HCT116 (cell line): ENCODE measurements at regions not wholly inside any gene's neighbourhood (a gene's known extent, or its start where the extent isn't known, plus 50 kb on each side); places are given as distances from the start of the nearest gene placed in this dataset.

ENCODE experiments used
- ATAC-seq: fragments of 200-7000 bp; cut with Tn5 transposase; 2 replicates; pipeline ENCODE4 v1.9.1; 2020; ENCODE audit warnings: mild to moderate bottlenecking, moderate library complexity
- BruUV-seq: library from RNA; stranded (reverse); fragments of 400-500 nt; replicated peaks from 2 replicates; lab custom pipeline; 2021; lab: Mats Ljungman, UMichigan
- CTCF ChIA-PET: fragments of 300-600 bp; sonication (Branson Sonifier 250); formaldehyde crosslinking; loops from one replicate; lab custom pipeline; 2021; ENCODE audit warnings: antibody characterized with exemption; lab: Charles Lee
- POLR2A ChIA-PET: fragments of 300-600, 350-600 bp; sonication (Branson Sonifier 250); formaldehyde crosslinking; loops from one replicate; lab custom pipeline; 2021; ENCODE audit warnings: antibody characterized with exemption; lab: Charles Lee
- RAD21 ChIA-PET, 2 experiments: fragments of 300-600 bp; sonication (Branson Sonifier 250); formaldehyde crosslinking; loops; one replicate each; lab custom pipeline; 2023; ENCODE audit warnings: low total read pairs in 2 of 2; ENCODE audit not compliant: uncharacterized antibody in 2 of 2, unreplicated experiment in 2 of 2, low non-redundant PET in 1 of 2; lab: Charles Lee
- DNase-seq: peaks from one replicate; pipeline ENCODE4 v3.0.0-alpha.2; 2010; ENCODE audit warnings: low read depth, low spot score
- H2AFZ ChIP-seq: fragments of 200-600 bp; shearing (Covaris generic), sonication (generic); 2 replicates; pipeline ENCODE4 v1.6.1; 2017; ENCODE audit warnings: low read depth, mixed run types, mixed read lengths, antibody characterized with exemption, low read length; ENCODE audit not compliant: poor library complexity, severe bottlenecking
- H3K27ac ChIP-seq: 2 replicates; pipeline ENCODE4 v1.5.1; 2012; ENCODE audit warnings: low read depth, low read length
- H3K27me3 ChIP-seq: fragments of 200-600 bp; sonication (generic); 2 replicates; pipeline ENCODE4 v1.6.1; 2016; ENCODE audit warnings: mixed run types, low read length, mixed read lengths; ENCODE audit not compliant: insufficient read depth
- H3K36me3 ChIP-seq, 2 experiments: fragments of 200-500 bp in 1 of 2; fragments of 200-600 bp in 1 of 2; sonication (Bioruptor generic) in 1 of 2; sonication (generic) in 1 of 2; 2 replicates each; pipeline versions ENCODE4 v1.5.1 to v1.6.1; 2014 to 2016; ENCODE audit warnings: low read length in 2 of 2, inconsistent platforms in 1 of 2, mixed read lengths in 1 of 2, mixed run types in 1 of 2; ENCODE audit not compliant: insufficient read depth in 2 of 2, control insufficient read depth in 1 of 2
- H3K4me1 ChIP-seq, 2 experiments: fragments of 200-600 bp in 1 of 2; sonication (generic) in 1 of 2; 2 replicates each; pipeline versions ENCODE4 v1.5.1 to v1.6.1; 2012 to 2017; ENCODE audit warnings: low read length in 2 of 2, inconsistent platforms in 1 of 2, mild to moderate bottlenecking in 1 of 2, mixed read lengths in 1 of 2, mixed run types in 1 of 2, moderate library complexity in 1 of 2; ENCODE audit not compliant: insufficient read depth in 2 of 2, control insufficient read depth in 1 of 2
- H3K4me2 ChIP-seq: fragments of 200-600 bp; sonication (generic); 2 replicates; pipeline ENCODE4 v1.6.1; 2017; ENCODE audit warnings: mixed run types, low read length, mixed read lengths
- H3K4me3 ChIP-seq, 2 experiments: fragments of 200-600 bp in 1 of 2; sonication (generic) in 1 of 2; replicated peaks in 1 of 2; 2 replicates each; pipeline ENCODE4 v1.5.1; 2011 to 2016; ENCODE audit warnings: low read length in 2 of 2, control low read depth in 1 of 2, low read depth in 1 of 2, mild to moderate bottlenecking in 1 of 2, mixed read lengths in 1 of 2, mixed run types in 1 of 2
- H3K79me2 ChIP-seq: fragments of 200-600 bp; sonication (generic); 2 replicates; pipeline ENCODE4 v1.6.1; 2017; ENCODE audit warnings: mild to moderate bottlenecking, mixed run types, low read length, moderate library complexity, mixed read lengths; ENCODE audit not compliant: insufficient read depth
- H3K9ac ChIP-seq: fragments of 200-600 bp; sonication (generic); 2 replicates; pipeline ENCODE4 v1.6.1; 2016; ENCODE audit warnings: low read length, mixed read lengths
- H3K9me2 ChIP-seq: fragments of 200-600 bp; sonication (generic), shearing (Covaris generic); 2 replicates; pipeline ENCODE4 v1.6.1; 2017; ENCODE audit warnings: mixed run types, mild to moderate bottlenecking, moderate library complexity; ENCODE audit not compliant: insufficient read depth
- H3K9me3 ChIP-seq, 2 experiments: fragments of 200-500 bp in 1 of 2; fragments of 200-600 bp in 1 of 2; sonication (Bioruptor generic) in 1 of 2; sonication (generic) in 1 of 2; 2 replicates each; pipeline ENCODE4 v1.6.1; 2014 to 2017; ENCODE audit warnings: low read length in 2 of 2, mixed read lengths in 2 of 2, inconsistent platforms in 1 of 2, low read depth in 1 of 2, mild to moderate bottlenecking in 1 of 2, mixed run types in 1 of 2, moderate library complexity in 1 of 2; ENCODE audit not compliant: control insufficient read depth in 1 of 2, insufficient read depth in 1 of 2
- H4K20me1 ChIP-seq: fragments of 200-600 bp; sonication (generic), shearing (Covaris generic); 2 replicates; pipeline ENCODE4 v1.6.1; 2017; ENCODE audit warnings: mixed run types, mild to moderate bottlenecking, moderate library complexity; ENCODE audit not compliant: insufficient read depth
- CBX3 ChIP-seq: IDR thresholded peaks from 2 replicates; pipeline ENCODE4 v1.6.1; 2012; ENCODE audit warnings: low read depth
- EZH2 ChIP-seq: fragments of 200-600 bp; sonication (generic); IDR thresholded peaks from 2 replicates; pipeline ENCODE4 v1.6.1; 2017; ENCODE audit warnings: antibody characterized with exemption, mixed run types
- FOSL1 ChIP-seq: IDR thresholded peaks from 2 replicates; pipeline ENCODE4 v1.6.1; 2012; ENCODE audit warnings: low read depth
- JUND ChIP-seq: IDR thresholded peaks from 2 replicates; pipeline ENCODE4 v1.6.1; 2012
- POLR2AphosphoS5 ChIP-seq: IDR thresholded peaks from 2 replicates; pipeline ENCODE4 v1.6.1; 2011; ENCODE audit warnings: mild to moderate bottlenecking, low read depth, low read length, moderate library complexity
- SIN3A ChIP-seq: IDR thresholded peaks from 2 replicates; pipeline ENCODE4 v1.6.1; 2012; ENCODE audit warnings: low read depth
- ZFX ChIP-seq: fragments of 450-650 bp; IDR thresholded peaks from 2 replicates; pipeline ENCODE4 v1.6.1; 2017
- intact Hi-C: fragments of 100-400 bp; cut with micrococcal nuclease; formaldehyde crosslinking; loops from 2 replicates; pipeline ENCODE4 v1.10.0; 2022
- TF ChIP-seq, protein P1 (sequence below), 3 experiments: fragments of 200-600 bp in 1 of 3; sonication (generic) in 1 of 3; IDR thresholded peaks in 2 of 3; conservative IDR thresholded peaks in 1 of 3; 2 replicates each; pipeline ENCODE4 v1.5.1; 2012 to 2017; ENCODE audit warnings: low read depth in 2 of 3, low read length in 2 of 3, antibody characterized with exemption in 1 of 3, borderline replicate concordance in 1 of 3, control low read depth in 1 of 3, mild to moderate bottlenecking in 1 of 3, mixed read lengths in 1 of 3, mixed run types in 1 of 3, moderate library complexity in 1 of 3; ENCODE audit not compliant: insufficient read depth in 1 of 3
- TF ChIP-seq, protein P2 (sequence below): IDR thresholded peaks from 2 replicates; pipeline ENCODE4 v1.6.1; 2012; ENCODE audit warnings: low read depth

DNA sequence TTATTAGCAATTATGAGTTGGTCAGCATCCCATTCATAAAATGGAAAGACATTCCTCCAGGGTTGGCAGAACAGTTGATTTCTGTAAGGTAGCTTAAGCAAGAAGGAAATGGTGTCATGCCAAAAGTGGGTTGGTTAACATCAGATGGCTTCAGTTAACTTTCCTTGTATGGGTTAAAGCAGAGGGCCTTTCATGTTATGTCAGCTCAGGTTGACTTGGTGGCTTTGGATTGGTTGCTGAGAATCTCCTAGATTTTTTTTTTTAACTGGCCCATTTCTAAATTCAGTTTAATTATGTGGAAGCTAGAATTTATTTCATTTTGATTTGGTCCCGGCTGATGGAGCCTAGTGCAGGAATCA is 87.8 kb downstream of the BBS10 start:
- H3K27ac ChIP-seq: no peak overlapping the region
- H3K27me3 ChIP-seq: no peaks in the 10 kb centered on the region
- ATAC-seq: no peak
- RAD21 ChIA-PET: no interaction called here
- no peaks in the 10 kb centered on the region for H3K9me2 ChIP-seq
- no peak for TF ChIP-seq ZFX
- no peak for TF ChIP-seq POLR2AphosphoS5
- TF ChIP-seq EZH2: no peak
- TF ChIP-seq, protein P1, sequence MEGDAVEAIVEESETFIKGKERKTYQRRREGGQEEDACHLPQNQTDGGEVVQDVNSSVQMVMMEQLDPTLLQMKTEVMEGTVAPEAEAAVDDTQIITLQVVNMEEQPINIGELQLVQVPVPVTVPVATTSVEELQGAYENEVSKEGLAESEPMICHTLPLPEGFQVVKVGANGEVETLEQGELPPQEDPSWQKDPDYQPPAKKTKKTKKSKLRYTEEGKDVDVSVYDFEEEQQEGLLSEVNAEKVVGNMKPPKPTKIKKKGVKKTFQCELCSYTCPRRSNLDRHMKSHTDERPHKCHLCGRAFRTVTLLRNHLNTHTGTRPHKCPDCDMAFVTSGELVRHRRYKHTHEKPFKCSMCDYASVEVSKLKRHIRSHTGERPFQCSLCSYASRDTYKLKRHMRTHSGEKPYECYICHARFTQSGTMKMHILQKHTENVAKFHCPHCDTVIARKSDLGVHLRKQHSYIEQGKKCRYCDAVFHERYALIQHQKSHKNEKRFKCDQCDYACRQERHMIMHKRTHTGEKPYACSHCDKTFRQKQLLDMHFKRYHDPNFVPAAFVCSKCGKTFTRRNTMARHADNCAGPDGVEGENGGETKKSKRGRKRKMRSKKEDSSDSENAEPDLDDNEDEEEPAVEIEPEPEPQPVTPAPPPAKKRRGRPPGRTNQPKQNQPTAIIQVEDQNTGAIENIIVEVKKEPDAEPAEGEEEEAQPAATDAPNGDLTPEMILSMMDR (IDR thresholded peaks at IDR 0.05 in 2 of 3, conservative IDR thresholded peaks at IDR 0.05 in 1 of 3; ENCODE audit: borderline replicate concordance in 1 of 3, insufficient read depth in 1 of 3, low read depth in 2 of 3, low read length in 2 of 3): no peak
- TF ChIP-seq, protein P2, sequence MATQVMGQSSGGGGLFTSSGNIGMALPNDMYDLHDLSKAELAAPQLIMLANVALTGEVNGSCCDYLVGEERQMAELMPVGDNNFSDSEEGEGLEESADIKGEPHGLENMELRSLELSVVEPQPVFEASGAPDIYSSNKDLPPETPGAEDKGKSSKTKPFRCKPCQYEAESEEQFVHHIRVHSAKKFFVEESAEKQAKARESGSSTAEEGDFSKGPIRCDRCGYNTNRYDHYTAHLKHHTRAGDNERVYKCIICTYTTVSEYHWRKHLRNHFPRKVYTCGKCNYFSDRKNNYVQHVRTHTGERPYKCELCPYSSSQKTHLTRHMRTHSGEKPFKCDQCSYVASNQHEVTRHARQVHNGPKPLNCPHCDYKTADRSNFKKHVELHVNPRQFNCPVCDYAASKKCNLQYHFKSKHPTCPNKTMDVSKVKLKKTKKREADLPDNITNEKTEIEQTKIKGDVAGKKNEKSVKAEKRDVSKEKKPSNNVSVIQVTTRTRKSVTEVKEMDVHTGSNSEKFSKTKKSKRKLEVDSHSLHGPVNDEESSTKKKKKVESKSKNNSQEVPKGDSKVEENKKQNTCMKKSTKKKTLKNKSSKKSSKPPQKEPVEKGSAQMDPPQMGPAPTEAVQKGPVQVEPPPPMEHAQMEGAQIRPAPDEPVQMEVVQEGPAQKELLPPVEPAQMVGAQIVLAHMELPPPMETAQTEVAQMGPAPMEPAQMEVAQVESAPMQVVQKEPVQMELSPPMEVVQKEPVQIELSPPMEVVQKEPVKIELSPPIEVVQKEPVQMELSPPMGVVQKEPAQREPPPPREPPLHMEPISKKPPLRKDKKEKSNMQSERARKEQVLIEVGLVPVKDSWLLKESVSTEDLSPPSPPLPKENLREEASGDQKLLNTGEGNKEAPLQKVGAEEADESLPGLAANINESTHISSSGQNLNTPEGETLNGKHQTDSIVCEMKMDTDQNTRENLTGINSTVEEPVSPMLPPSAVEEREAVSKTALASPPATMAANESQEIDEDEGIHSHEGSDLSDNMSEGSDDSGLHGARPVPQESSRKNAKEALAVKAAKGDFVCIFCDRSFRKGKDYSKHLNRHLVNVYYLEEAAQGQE: no peak
- TF ChIP-seq FOSL1: no peak
- no peak for TF ChIP-seq CBX3
- TF ChIP-seq JUND: no peak
- no peak for TF ChIP-seq SIN3A
- H3K4me1 ChIP-seq: no peaks in the 10 kb centered on the region; a peak in 1 of 4 replicates
- H3K79me2 ChIP-seq: no peaks in the 10 kb centered on the region
- CTCF ChIA-PET: no interaction called here
- no peaks in the 10 kb centered on the region for H4K20me1 ChIP-seq
- H3K4me2 ChIP-seq: no peak overlapping the region
- BruUV-seq: no TSS peak
- no peak overlapping the region for H3K9ac ChIP-seq
- no peak overlapping the region for H2AFZ ChIP-seq
- POLR2A ChIA-PET: no interaction called here
- no peak overlapping the region for H3K4me3 ChIP-seq
- H3K36me3 ChIP-seq: no peaks in the 10 kb centered on the region
- H3K9me3 ChIP-seq: no peaks in the 10 kb centered on the region
- intact Hi-C loops: no loop called here
- DNase-seq: no peak
